CD14-positive monocyte (primary cell): ENCODE measurements at regions not wholly inside any gene's neighbourhood (a gene's known extent, or its start where the extent isn't known, plus 50 kb on each side); places are given as distances from the start of the nearest gene placed in this dataset.

Source experiments
- DNase-seq, 3 donors: peaks; one replicate each; pipeline ENCODE4 v3.0.0-alpha.2; 2011 to 2022
- H2AFZ ChIP-seq: 2 replicates; pipeline ENCODE4 v1.6.0; 2012; ENCODE audit warnings: mild to moderate bottlenecking, low read depth, low read length, inconsistent platforms; ENCODE audit not compliant: insufficient read depth, poor library complexity, severe bottlenecking
- H3K27ac ChIP-seq, 2 donors: 1 replicate in 1 of 2; 2 replicates in 1 of 2; pipeline ENCODE4 v1.5.1; 2012 to 2013; ENCODE audit warnings: low read length in 2 of 2, control low read depth in 1 of 2, inconsistent platforms in 1 of 2, low read depth in 1 of 2, mild to moderate bottlenecking in 1 of 2
- H3K27me3 ChIP-seq, 2 donors: one replicate each; pipeline versions ENCODE4 v1.6.0 to v1.6.1; 2011 to 2013; ENCODE audit warnings: low read length in 2 of 2; ENCODE audit not compliant: control insufficient read depth in 2 of 2, insufficient read depth in 2 of 2
- H3K36me3 ChIP-seq, 2 donors: replicated peaks in 1 of 2; 1 replicate in 1 of 2; 2 replicates in 1 of 2; pipeline versions ENCODE4 v1.5.1 to v1.6.1; 2012 to 2013; ENCODE audit warnings: low read length in 2 of 2, control low read depth in 1 of 2, inconsistent platforms in 1 of 2, mild to moderate bottlenecking in 1 of 2; ENCODE audit not compliant: insufficient read depth in 2 of 2, control insufficient read depth in 1 of 2
- H3K4me1 ChIP-seq, 2 donors: 1 replicate in 1 of 2; 2 replicates in 1 of 2; pipeline versions ENCODE4 v1.5.1 to v1.6.1; 2012 to 2013; ENCODE audit warnings: low read length in 2 of 2, control low read depth in 1 of 2, inconsistent platforms in 1 of 2, mild to moderate bottlenecking in 1 of 2, moderate library complexity in 1 of 2; ENCODE audit not compliant: insufficient read depth in 2 of 2, control insufficient read depth in 1 of 2
- H3K4me2 ChIP-seq: replicated peaks from 2 replicates; pipeline ENCODE3; 2012; ENCODE audit warnings: low read length, moderate library complexity, mild to moderate bottlenecking; ENCODE audit not compliant: poor library complexity, severe bottlenecking; ENCODE audit errors: extremely low read depth
- H3K4me3 ChIP-seq, 3 experiments: fragments of 200-600 bp in 1 of 3; sonication (generic) in 1 of 3; replicated peaks in 1 of 3; 1 replicate in 2 of 3; 2 replicates in 1 of 3; pipeline ENCODE4 v1.5.1; 2011 to 2013; ENCODE audit warnings: low read length in 3 of 3, mild to moderate bottlenecking in 3 of 3, control low read depth in 2 of 3, low read depth in 2 of 3, inconsistent platforms in 1 of 3, moderate library complexity in 1 of 3
- H3K79me2 ChIP-seq: 2 replicates; pipeline ENCODE4 v1.6.0; 2012; ENCODE audit warnings: mild to moderate bottlenecking, control low read depth, inconsistent platforms, low read length, moderate library complexity; ENCODE audit not compliant: insufficient read depth
- H3K9ac ChIP-seq: 2 replicates; pipeline ENCODE4 v1.6.0; 2017; ENCODE audit warnings: low read length, mild to moderate bottlenecking; ENCODE audit not compliant: insufficient read depth, poor library complexity, severe bottlenecking
- H3K9me3 ChIP-seq, 2 donors: replicated peaks in 1 of 2; 1 replicate in 1 of 2; 2 replicates in 1 of 2; pipeline versions ENCODE4 v1.5.1 to v1.6.1; 2012 to 2013; ENCODE audit warnings: low read length in 2 of 2, control low read depth in 1 of 2; ENCODE audit not compliant: control insufficient read depth in 1 of 2, insufficient read depth in 1 of 2
- H4K20me1 ChIP-seq: 2 replicates; pipeline ENCODE4 v1.6.0; 2012; ENCODE audit warnings: mild to moderate bottlenecking, low read length, control low read depth, moderate library complexity; ENCODE audit not compliant: insufficient read depth
- H3K27ac Mint-ChIP-seq, 7 donors: one replicate each; pipeline ENCODE4 v1.8.0; 2020; ENCODE audit warnings: mild to moderate bottlenecking in 7 of 7, mixed read lengths in 7 of 7, moderate library complexity in 6 of 7, inconsistent platforms in 2 of 7
- H3K27me3 Mint-ChIP-seq, 3 donors: one replicate each; pipeline ENCODE4 v1.8.0; 2021 to 2022; ENCODE audit warnings: low read depth in 3 of 3, mild to moderate bottlenecking in 3 of 3, mixed read lengths in 3 of 3, moderate library complexity in 3 of 3, inconsistent platforms in 1 of 3
- H3K36me3 Mint-ChIP-seq, 2 donors: one replicate each; pipeline ENCODE4 v1.8.0; 2020; ENCODE audit warnings: mixed read lengths in 2 of 2, inconsistent platforms in 1 of 2, mild to moderate bottlenecking in 1 of 2
- H3K4me1 Mint-ChIP-seq: one replicate; pipeline ENCODE4 v1.8.0; 2020; ENCODE audit warnings: mild to moderate bottlenecking, mixed read lengths
- H3K4me3 Mint-ChIP-seq, 2 donors: one replicate each; pipeline ENCODE4 v1.8.0; 2020; ENCODE audit warnings: mild to moderate bottlenecking in 2 of 2, mixed read lengths in 2 of 2, moderate library complexity in 1 of 2
- H3K9me3 Mint-ChIP-seq, 7 donors: one replicate each; pipeline ENCODE4 v1.8.0; 2020 to 2022; ENCODE audit warnings: mixed read lengths in 7 of 7, mild to moderate bottlenecking in 6 of 7, moderate library complexity in 6 of 7, inconsistent platforms in 2 of 7
- CTCF ChIP-seq: fragments of 200-600 bp; IDR thresholded peaks from one replicate; pipeline ENCODE4 v1.8.0; 2022; ENCODE audit warnings: antibody characterized with exemption, mild to moderate bottlenecking
- WGBS: methylation state at CpG from one replicate; pipeline ENCODE4 v1.1.5; 2013; ENCODE audit warnings: missing lambda C conversion rate; ENCODE audit not compliant: insufficient coverage; 5-methylcytosine and 5-hydroxymethylcytosine counted together
- intact Hi-C, 2 donors: fragments of 100-400 bp; cut with micrococcal nuclease; formaldehyde crosslinking; loops; one replicate each; pipeline versions ENCODE4 v1.15.0 to v1.15.1; 2023

GRCh38 chr14:98170575-98170974 lies 1101.4 kb downstream of the BCL11B start:
- DNase-seq = no peak
- no peaks in the 10 kb centered on the region for H3K27me3 ChIP-seq
- Mint-ChIP-seq H3K4me1 (no peaks in the 10 kb centered on the region), H3K27ac (no peak overlapping the region), H3K9me3 (peaks cover 2 to 16% (median 5%) of the 10 kb centered on the region in 7 donors), H3K36me3 (no peaks in the 10 kb centered on the region), H3K27me3 (no peaks in the 10 kb centered on the region), H3K4me3 (no peak overlapping the region)
- H3K9ac ChIP-seq = no peak overlapping the region
- intact Hi-C loops = no loop called here
- H3K36me3 ChIP-seq = no peaks in the 10 kb centered on the region
- no peak overlapping the region for H3K4me3 ChIP-seq
- 60% methylated on average over 2 of the region's 5 CpGs for WGBS
- H2AFZ ChIP-seq = no peak overlapping the region
- H3K4me2 ChIP-seq = no peak overlapping the region
- TF ChIP-seq CTCF = no peak
- no peaks in the 10 kb centered on the region for H4K20me1 ChIP-seq
- no peaks in the 10 kb centered on the region for H3K4me1 ChIP-seq
- peaks cover 7 to 13% of the 10 kb centered on the region in 2 donors for H3K9me3 ChIP-seq
- H3K27ac ChIP-seq = no peak overlapping the region
- H3K79me2 ChIP-seq = no peaks in the 10 kb centered on the region

- no peak overlapping the region for H3K4me3 Mint-ChIP-seq
- Histone ChIP-seq H3K9ac (no peak overlapping the region), H3K4me1 (no peaks in the 10 kb centered on the region), H3K27ac (no peak overlapping the region), H3K9me3 (peaks cover 7 to 8% of the 10 kb centered on the region in 2 donors), H4K20me1 (no peaks in the 10 kb centered on the region), H3K4me2 (no peak overlapping the region), H3K79me2 (no peaks in the 10 kb centered on the region), H2AFZ (no peak overlapping the region), H3K4me3 (no peak overlapping the region), H3K27me3 (no peaks in the 10 kb centered on the region), H3K36me3 (no peaks in the 10 kb centered on the region)
- TF ChIP-seq CTCF = no peak
- no peaks in the 10 kb centered on the region for H3K27me3 Mint-ChIP-seq
- H3K4me1 Mint-ChIP-seq = no peaks in the 10 kb centered on the region
- peaks cover 0 to 16% (median 5%) of the 10 kb centered on the region in 7 donors for H3K9me3 Mint-ChIP-seq
- 89% methylated on average over 3 of the region's 3 CpGs for WGBS
- no peak for DNase-seq
- H3K27ac Mint-ChIP-seq = no peak overlapping the region
- intact Hi-C loops = no loop called here
- no peaks in the 10 kb centered on the region for H3K36me3 Mint-ChIP-seq
These were observed 1100.3 kb downstream of the BCL11B start for GRCh38 chr14:98171654-98172053.
